GM12891 (cell line): ENCODE measurements at regions not wholly inside any gene's neighbourhood (a gene's known extent, or its start where the extent isn't known, plus 50 kb on each side); places are given as distances from the start of the nearest gene placed in this dataset.

ENCODE experiments used
- PAX5 ChIP-seq: IDR thresholded peaks from 2 replicates; pipeline ENCODE4 v1.6.1; 2011; ENCODE audit warnings: low read length, moderate library complexity, mild to moderate bottlenecking; ENCODE audit not compliant: insufficient read depth, severe bottlenecking
- POLR2A ChIP-seq: IDR thresholded peaks from 2 replicates; pipeline ENCODE4 v1.6.1; 2011; ENCODE audit warnings: low read depth, low read length, control low read depth
- POLR2AphosphoS5 ChIP-seq: IDR thresholded peaks from 2 replicates; pipeline ENCODE4 v1.6.1; 2011; ENCODE audit warnings: low read depth, low read length, control low read depth
- POU2F2 ChIP-seq: IDR thresholded peaks from 2 replicates; pipeline ENCODE4 v1.6.1; 2011; ENCODE audit warnings: low read depth, mild to moderate bottlenecking, control low read depth, low read length, moderate library complexity
- SPI1 ChIP-seq: IDR thresholded peaks from 2 replicates; pipeline ENCODE4 v1.6.1; 2011; ENCODE audit warnings: low read depth, low read length, control low read depth
- TAF1 ChIP-seq: IDR thresholded peaks from 2 replicates; pipeline ENCODE4 v1.6.1; 2011; ENCODE audit warnings: low read depth, low read length, control low read depth

DNA sequence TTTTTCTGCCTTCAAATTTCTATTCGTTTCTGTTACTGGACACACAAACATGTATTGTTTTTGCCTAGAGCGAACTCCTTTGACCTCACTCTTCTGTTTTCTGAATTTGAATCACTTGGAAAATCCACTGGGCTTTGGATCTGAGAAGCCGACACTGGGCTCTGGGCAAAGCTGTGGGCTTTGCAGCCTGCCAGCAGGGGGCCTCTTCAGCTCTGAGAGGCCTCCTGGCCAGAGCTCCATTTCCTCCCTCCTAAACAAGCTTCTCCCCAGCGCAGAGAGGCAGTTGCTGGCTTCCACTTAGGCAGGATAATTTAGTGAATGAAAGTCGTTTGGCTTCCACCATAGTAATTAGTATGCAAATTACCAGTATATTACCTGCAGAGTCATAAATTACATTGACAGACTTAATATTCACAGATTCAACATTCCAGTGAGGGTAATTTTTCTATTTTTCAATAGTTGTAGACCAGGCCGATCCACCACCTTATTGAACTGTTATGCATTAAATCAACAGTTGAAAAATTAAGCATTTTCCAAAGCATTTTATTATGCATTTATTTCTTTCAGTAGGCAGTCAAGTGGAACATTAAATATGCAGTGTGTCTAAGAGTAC, 104.0 kb upstream of the ZNF366 start:
- TF ChIP-seq POLR2A = no peak
- no peak for TF ChIP-seq POLR2AphosphoS5
- no peak for TF ChIP-seq TAF1
- no peak for TF ChIP-seq SPI1
- TF ChIP-seq POU2F2 = no peak
- no peak for TF ChIP-seq PAX5
